Esophagus muscularis mucosa (tissue), 4 donors: ENCODE measurements at regions not wholly inside any gene's neighbourhood (a gene's known extent, or its start where the extent isn't known, plus 50 kb on each side); places are given as distances from the start of the nearest gene placed in this dataset.

Experiments
- DNase-seq: peaks from one replicate; pipeline ENCODE4 v3.0.0-alpha.2; 2017; ENCODE audit errors: extremely low spot score
- H3K27ac ChIP-seq, 4 donors: fragments of 200-600 bp; sonication (generic); replicated peaks in 1 of 4; 1 replicate in 3 of 4; 2 replicates in 1 of 4; pipeline ENCODE4 v1.5.1; 2016 to 2019; ENCODE audit warnings: mild to moderate bottlenecking in 1 of 4
- H3K27me3 ChIP-seq, 4 donors: fragments of 200-600 bp; sonication (generic); one replicate each; pipeline versions ENCODE4 v1.5.1 to v1.6.0; 2016 to 2019
- H3K36me3 ChIP-seq, 4 donors: fragments of 200-600 bp; sonication (generic); one replicate each; pipeline ENCODE4 v1.5.1; 2016 to 2019
- H3K4me1 ChIP-seq, 4 donors: fragments of 200-600 bp; sonication (generic); one replicate each; pipeline ENCODE4 v1.5.1; 2016 to 2019
- H3K4me3 ChIP-seq, 4 donors: fragments of 200-600 bp; sonication (generic); 1 replicate in 2 of 4; 2 replicates in 2 of 4; pipeline ENCODE4 v1.5.1; 2016 to 2019; ENCODE audit warnings: mild to moderate bottlenecking in 4 of 4, moderate library complexity in 1 of 4
- H3K9me3 ChIP-seq, 4 donors: fragments of 200-600 bp; sonication (generic); 1 replicate in 3 of 4; 2 replicates in 1 of 4; pipeline ENCODE4 v1.5.1; 2016 to 2019
- EP300 ChIP-seq: sonication (generic); formaldehyde crosslinking; IDR thresholded peaks from one replicate; pipeline ENCODE4 v1.6.1; 2017; ENCODE audit warnings: antibody characterized with exemption
- POLR2A ChIP-seq: fragments of 450-650 bp; IDR thresholded peaks from one replicate; pipeline ENCODE4 v1.6.1; 2017; ENCODE audit warnings: antibody characterized with exemption, moderate library complexity, mild to moderate bottlenecking, low read depth
- POLR2AphosphoS5 ChIP-seq, 2 donors: sonication (generic); formaldehyde crosslinking; IDR thresholded peaks; one replicate each; pipeline ENCODE4 v1.6.1; 2017; ENCODE audit warnings: antibody characterized with exemption in 2 of 2
- WGBS: methylation state at CpG from one replicate; pipeline ENCODE4 v1.1.5; 2018; 5-methylcytosine and 5-hydroxymethylcytosine counted together
- intact Hi-C: fragments of 100-400 bp; cut with DNase I; formaldehyde crosslinking; loops from one replicate; pipeline ENCODE4 v1.15.1; 2023
- TF ChIP-seq, protein P1 (sequence below), 3 experiments: fragments of 200-600 bp in 2 of 3; fragments of 450-650 bp in 1 of 3; sonication (generic) in 2 of 3; IDR thresholded peaks; one replicate each; pipeline ENCODE4 v1.5.1; 2017 to 2019; ENCODE audit warnings: antibody characterized with exemption in 3 of 3, mild to moderate bottlenecking in 2 of 3, moderate library complexity in 1 of 3

DNA sequence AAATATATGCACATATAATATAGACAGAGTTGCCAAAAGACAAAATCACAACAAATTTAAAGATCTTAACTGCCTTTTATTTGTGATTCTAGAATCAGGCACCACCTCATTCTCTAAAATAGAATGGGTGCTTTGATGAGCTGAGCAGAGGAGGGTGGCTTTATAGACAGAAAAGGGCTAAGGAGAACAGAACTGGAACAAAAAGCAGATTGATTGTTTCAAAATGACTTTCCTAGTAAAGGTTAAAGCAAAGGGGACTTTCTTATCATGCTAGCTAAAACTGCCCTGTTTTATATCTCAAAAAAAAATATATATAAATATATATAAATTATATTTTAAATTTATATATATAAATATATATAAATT is 287.6 kb downstream of the FAT3 start:
- no peak overlapping the region for H3K27ac ChIP-seq
- H3K27me3 ChIP-seq: no peaks in the 10 kb centered on the region
- H3K4me1 ChIP-seq: no peaks in the 10 kb centered on the region
- intact Hi-C loops: no loop called here
- H3K9me3 ChIP-seq: peaks cover 0 to 2% (median 0%) of the 10 kb centered on the region in 4 donors
- H3K36me3 ChIP-seq: no peaks in the 10 kb centered on the region
- TF ChIP-seq POLR2A (no peak), EP300 (no peak), POLR2AphosphoS5 (IDR thresholded peaks at IDR 0.05) (no peak)
- TF ChIP-seq, protein P1, sequence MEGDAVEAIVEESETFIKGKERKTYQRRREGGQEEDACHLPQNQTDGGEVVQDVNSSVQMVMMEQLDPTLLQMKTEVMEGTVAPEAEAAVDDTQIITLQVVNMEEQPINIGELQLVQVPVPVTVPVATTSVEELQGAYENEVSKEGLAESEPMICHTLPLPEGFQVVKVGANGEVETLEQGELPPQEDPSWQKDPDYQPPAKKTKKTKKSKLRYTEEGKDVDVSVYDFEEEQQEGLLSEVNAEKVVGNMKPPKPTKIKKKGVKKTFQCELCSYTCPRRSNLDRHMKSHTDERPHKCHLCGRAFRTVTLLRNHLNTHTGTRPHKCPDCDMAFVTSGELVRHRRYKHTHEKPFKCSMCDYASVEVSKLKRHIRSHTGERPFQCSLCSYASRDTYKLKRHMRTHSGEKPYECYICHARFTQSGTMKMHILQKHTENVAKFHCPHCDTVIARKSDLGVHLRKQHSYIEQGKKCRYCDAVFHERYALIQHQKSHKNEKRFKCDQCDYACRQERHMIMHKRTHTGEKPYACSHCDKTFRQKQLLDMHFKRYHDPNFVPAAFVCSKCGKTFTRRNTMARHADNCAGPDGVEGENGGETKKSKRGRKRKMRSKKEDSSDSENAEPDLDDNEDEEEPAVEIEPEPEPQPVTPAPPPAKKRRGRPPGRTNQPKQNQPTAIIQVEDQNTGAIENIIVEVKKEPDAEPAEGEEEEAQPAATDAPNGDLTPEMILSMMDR (IDR thresholded peaks at IDR 0.05): no peak
- no peak overlapping the region for H3K4me3 ChIP-seq
- DNase-seq: no peak

DNA sequence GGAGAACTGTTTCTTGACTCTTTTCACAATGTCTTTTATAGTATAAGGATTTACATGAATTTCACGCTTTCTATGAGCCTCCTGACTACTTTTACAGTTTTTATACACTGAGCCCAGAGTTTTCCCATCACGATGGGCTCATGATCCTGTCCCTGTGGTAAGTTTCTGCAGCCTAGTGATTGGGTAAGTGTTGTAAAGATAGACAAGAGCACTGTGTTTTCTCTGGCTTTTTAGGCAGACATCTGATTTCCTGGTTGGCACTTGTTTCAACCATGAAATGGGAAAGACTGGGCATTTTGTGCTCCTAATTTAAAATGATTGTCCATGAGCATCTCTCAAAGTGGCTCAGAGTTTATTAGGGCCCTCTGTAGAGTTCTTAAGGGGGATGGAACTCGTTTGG is 299.0 kb downstream of the FAT3 start:
- no peak overlapping the region for H3K27ac ChIP-seq
- H3K9me3 ChIP-seq: no peaks in the 10 kb centered on the region
- no peaks in the 10 kb centered on the region for H3K4me1 ChIP-seq
- intact Hi-C loops: no loop called here
- H3K36me3 ChIP-seq: no peaks in the 10 kb centered on the region
- no peak overlapping the region for H3K4me3 ChIP-seq
- H3K27me3 ChIP-seq: no peaks in the 10 kb centered on the region
- WGBS: 79% methylated on average over 3 of the region's 3 CpGs
- TF ChIP-seq POLR2A (no peak), EP300 (no peak), POLR2AphosphoS5 (IDR thresholded peaks at IDR 0.05) (no peak)
- TF ChIP-seq, protein P1 (IDR thresholded peaks at IDR 0.05): no peak
- DNase-seq: no peak

DNA sequence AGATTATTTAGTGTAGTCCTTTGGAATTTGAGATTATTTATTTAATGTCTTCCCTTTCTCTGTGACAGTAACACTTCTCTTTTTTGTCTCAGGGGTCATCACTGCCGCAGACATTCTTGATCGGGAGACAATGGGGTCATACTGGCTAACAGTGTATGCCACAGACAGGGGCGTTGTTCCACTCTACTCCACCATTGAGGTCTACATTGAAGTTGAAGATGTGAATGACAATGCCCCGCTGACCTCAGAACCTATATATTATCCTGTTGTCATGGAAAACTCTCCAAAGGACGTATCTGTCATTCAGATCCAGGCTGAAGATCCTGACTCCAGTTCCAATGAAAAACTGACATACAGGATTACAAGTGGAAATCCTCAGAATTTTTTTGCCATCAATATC is 299.9 kb downstream of the FAT3 start:
- WGBS: 100% methylated on average over 5 of the region's 5 CpGs
- no peaks in the 10 kb centered on the region for H3K36me3 ChIP-seq
- no peaks in the 10 kb centered on the region for H3K4me1 ChIP-seq
- intact Hi-C loops: no loop called here
- H3K4me3 ChIP-seq: no peak overlapping the region
- TF ChIP-seq, protein P1 (IDR thresholded peaks at IDR 0.05): no peak
- no peak for TF ChIP-seq POLR2AphosphoS5 (IDR thresholded peaks at IDR 0.05)
- no peak for TF ChIP-seq POLR2A
- no peak for TF ChIP-seq EP300
- no peaks in the 10 kb centered on the region for H3K27me3 ChIP-seq
- no peak for DNase-seq
- H3K27ac ChIP-seq: no peak overlapping the region
- H3K9me3 ChIP-seq: no peaks in the 10 kb centered on the region

DNA sequence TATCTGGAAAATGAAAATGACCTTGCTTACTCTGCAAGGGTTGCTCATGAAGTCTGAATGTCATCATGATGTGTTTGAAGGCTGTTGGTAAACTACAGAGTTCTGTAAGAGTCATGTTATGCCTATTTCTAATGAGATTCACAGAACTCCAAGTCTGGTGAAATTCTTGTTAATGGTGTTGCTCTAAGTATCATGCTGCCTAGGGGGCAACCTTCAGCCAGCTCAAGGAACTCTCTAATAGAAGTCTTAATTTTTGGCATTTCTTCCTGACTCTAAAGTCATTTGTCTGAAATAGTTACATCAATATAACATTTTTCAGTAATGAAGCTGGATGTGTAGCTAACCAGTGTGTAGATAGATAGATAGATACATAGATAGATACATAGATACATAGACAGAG is 302.8 kb downstream of the FAT3 start:
- no peaks in the 10 kb centered on the region for H3K36me3 ChIP-seq
- TF ChIP-seq POLR2A (no peak), POLR2AphosphoS5 (IDR thresholded peaks at IDR 0.05) (no peak), EP300 (no peak)
- TF ChIP-seq, protein P1 (IDR thresholded peaks at IDR 0.05): no peak
- no peaks in the 10 kb centered on the region for H3K4me1 ChIP-seq
- DNase-seq: no peak
- intact Hi-C loops: no loop called here
- no peak overlapping the region for H3K27ac ChIP-seq
- no peaks in the 10 kb centered on the region for H3K27me3 ChIP-seq
- no peak overlapping the region for H3K4me3 ChIP-seq
- no peaks in the 10 kb centered on the region for H3K9me3 ChIP-seq

DNA sequence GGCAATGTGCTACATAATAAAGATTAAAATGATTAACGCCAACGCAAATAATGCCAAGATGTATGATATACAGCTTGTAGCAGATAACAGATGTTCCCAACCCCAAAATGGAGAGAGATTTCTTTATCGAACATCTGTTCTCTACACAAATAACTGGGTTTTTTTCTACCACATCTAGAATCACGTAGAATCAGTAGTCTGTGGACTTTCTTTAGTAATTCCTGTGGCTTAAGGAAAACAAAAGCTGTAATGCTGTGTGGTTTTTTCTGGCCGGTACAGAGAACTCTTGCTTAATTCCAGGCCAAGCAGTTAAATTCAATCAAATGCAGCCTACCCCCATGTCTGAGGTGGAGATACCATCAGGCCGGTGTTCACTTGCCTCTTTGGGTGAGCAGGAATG is 303.4 kb downstream of the FAT3 start:
- TF ChIP-seq EP300: no peak
- TF ChIP-seq POLR2A: no peak
- no peak for TF ChIP-seq POLR2AphosphoS5 (IDR thresholded peaks at IDR 0.05)
- TF ChIP-seq, protein P1 (IDR thresholded peaks at IDR 0.05): no peak
- DNase-seq: no peak
- no peaks in the 10 kb centered on the region for H3K9me3 ChIP-seq
- H3K27me3 ChIP-seq: no peaks in the 10 kb centered on the region
- intact Hi-C loops: no loop called here
- 87% methylated on average over 6 of the region's 6 CpGs for WGBS
- no peaks in the 10 kb centered on the region for H3K4me1 ChIP-seq
- H3K27ac ChIP-seq: no peak overlapping the region
- H3K36me3 ChIP-seq: no peaks in the 10 kb centered on the region
- H3K4me3 ChIP-seq: no peak overlapping the region
